GM23338 (cell line): ENCODE measurements at regions not wholly inside any gene's neighbourhood (a gene's known extent, or its start where the extent isn't known, plus 50 kb on each side); places are given as distances from the start of the nearest gene placed in this dataset.

ENCODE experiments used
- ATAC-seq: fragments of 200-7000 bp; cut with Tn5 transposase; 3 replicates; pipeline ENCODE4 v1.9.1; 2020
- DNase-seq: peaks from one replicate; pipeline ENCODE4 v3.0.0-alpha.2; 2015; ENCODE audit warnings: low spot score
- H2AFZ ChIP-seq: fragments of 200-600 bp; sonication (generic); 2 replicates; pipeline ENCODE4 v1.8.0; 2016; ENCODE audit warnings: antibody characterized with exemption, mild to moderate bottlenecking, moderate library complexity
- H3F3A ChIP-seq: fragments of 200-600 bp; sonication (generic); replicated peaks from 2 replicates; pipeline ENCODE4 v1.8.0; 2017; ENCODE audit warnings: antibody characterized with exemption, mixed run types, low read depth
- H3K27ac ChIP-seq: fragments of 200-600 bp; sonication (generic); 2 replicates; pipeline ENCODE4 v1.6.1; 2016; ENCODE audit warnings: low read depth
- H3K27me3 ChIP-seq: fragments of 200-600 bp; sonication (generic); 2 replicates; pipeline ENCODE4 v1.8.0; 2016; ENCODE audit warnings: mild to moderate bottlenecking, mixed run types, moderate library complexity; ENCODE audit not compliant: insufficient read depth
- H3K36me3 ChIP-seq: fragments of 200-600 bp; sonication (generic); 2 replicates; pipeline ENCODE4 v1.8.0; 2016; ENCODE audit warnings: mild to moderate bottlenecking; ENCODE audit not compliant: insufficient read depth
- H3K4me1 ChIP-seq: fragments of 200-600 bp; sonication (generic); 2 replicates; pipeline ENCODE4 v1.8.0; 2016; ENCODE audit warnings: mild to moderate bottlenecking, moderate library complexity; ENCODE audit not compliant: insufficient read depth
- H3K4me2 ChIP-seq: fragments of 200-600 bp; sonication (generic); 2 replicates; pipeline ENCODE4 v1.7.1; 2017; ENCODE audit warnings: mixed run types
- H3K4me3 ChIP-seq: fragments of 200-600 bp; sonication (generic); 2 replicates; pipeline ENCODE4 v1.6.1; 2016; ENCODE audit warnings: mixed run types
- H3K79me2 ChIP-seq: fragments of 200-600 bp; sonication (generic); replicated peaks from 2 replicates; pipeline ENCODE4 v1.8.0; 2017; ENCODE audit warnings: mild to moderate bottlenecking; ENCODE audit not compliant: insufficient read depth
- H3K9me2 ChIP-seq: fragments of 200-600 bp; sonication (generic); 2 replicates; pipeline ENCODE4 v1.8.0; 2017; ENCODE audit not compliant: insufficient read depth
- H4K20me1 ChIP-seq: fragments of 200-600 bp; sonication (generic); replicated peaks from 2 replicates; pipeline ENCODE4 v1.8.0; 2017; ENCODE audit warnings: mild to moderate bottlenecking; ENCODE audit not compliant: insufficient read depth
- H3K27ac Mint-ChIP-seq: 2 replicates; pipeline ENCODE4 v1.8.0; 2020; ENCODE audit warnings: inconsistent platforms, mild to moderate bottlenecking, moderate library complexity, mixed read lengths
- H3K27me3 Mint-ChIP-seq: 3 replicates; pipeline ENCODE4 v1.8.0; 2022; ENCODE audit warnings: low read depth, mild to moderate bottlenecking, moderate library complexity, mixed read lengths, inconsistent platforms; ENCODE audit not compliant: insufficient read depth, poor library complexity
- H3K36me3 Mint-ChIP-seq: 3 replicates; pipeline ENCODE4 v1.8.0; 2021; ENCODE audit warnings: low read depth, mild to moderate bottlenecking, inconsistent platforms, moderate library complexity, mixed read lengths
- H3K4me1 Mint-ChIP-seq: 3 replicates; pipeline ENCODE4 v1.8.0; 2020; ENCODE audit warnings: mild to moderate bottlenecking, inconsistent platforms, mixed read lengths
- H3K4me3 Mint-ChIP-seq: 3 replicates; pipeline ENCODE4 v1.8.0; 2021; ENCODE audit warnings: moderate library complexity, mild to moderate bottlenecking, inconsistent platforms, mixed read lengths
- H3K9me3 Mint-ChIP-seq: 3 replicates; pipeline ENCODE4 v1.8.0; 2020; ENCODE audit warnings: moderate library complexity, mild to moderate bottlenecking, inconsistent platforms, mixed read lengths
- CREB1 ChIP-seq: fragments of 250-450 bp; sonication (Bioruptor Pico); IDR thresholded peaks from 2 replicates; pipeline ENCODE4 v1.5.0; 2020; ENCODE audit warnings: low read depth, mild to moderate bottlenecking, moderate library complexity
- CTCF ChIP-seq, 2 experiments: fragments of 200-600 bp in 1 of 2; sonication (generic) in 1 of 2; conservative IDR thresholded peaks; 2 replicates each; pipeline versions ENCODE4 v1.5.1 to v1.6.1; 2016 to 2017; ENCODE audit warnings: antibody characterized with exemption in 2 of 2, low read depth in 2 of 2, mild to moderate bottlenecking in 2 of 2, moderate library complexity in 1 of 2
- ETS1 ChIP-seq: IDR thresholded peaks from 2 replicates; pipeline ENCODE4 v1.6.1; 2016; ENCODE audit warnings: antibody characterized with exemption
- EZH2 ChIP-seq: fragments of 200-600 bp; sonication (generic); IDR thresholded peaks from one replicate; pipeline ENCODE4 v1.8.0; 2017; ENCODE audit warnings: antibody characterized with exemption, mild to moderate bottlenecking, low read depth; ENCODE audit not compliant: unreplicated experiment
- EZH2phosphoT487 ChIP-seq: fragments of 200-600 bp; sonication (generic); IDR thresholded peaks from one replicate; pipeline ENCODE4 v1.8.1; 2018; ENCODE audit warnings: antibody characterized with exemption; ENCODE audit not compliant: unreplicated experiment
- JUNB ChIP-seq: IDR thresholded peaks from one replicate; pipeline ENCODE4 v1.6.1; 2016; ENCODE audit warnings: antibody characterized with exemption; ENCODE audit not compliant: unreplicated experiment
- NANOG ChIP-seq: IDR thresholded peaks from 2 replicates; pipeline ENCODE4 v1.6.1; 2016; ENCODE audit warnings: antibody characterized with exemption, borderline replicate concordance
- POLR2AphosphoS5 ChIP-seq: IDR thresholded peaks from 2 replicates; pipeline ENCODE4 v1.6.1; 2016; ENCODE audit warnings: antibody characterized with exemption, low read depth
- REST ChIP-seq: IDR thresholded peaks from one replicate; pipeline ENCODE4 v1.6.1; 2018; ENCODE audit warnings: antibody characterized with exemption; ENCODE audit not compliant: unreplicated experiment
- STAT1 ChIP-seq: IDR thresholded peaks from one replicate; pipeline ENCODE4 v1.6.1; 2016; ENCODE audit warnings: antibody characterized with exemption; ENCODE audit not compliant: unreplicated experiment
- ZNF114 ChIP-seq: fragments of 250-450 bp; sonication (Bioruptor Pico); IDR thresholded peaks from 2 replicates; pipeline ENCODE4 v1.5.0; 2020; ENCODE audit warnings: mild to moderate bottlenecking, moderate library complexity
- ZNF331 ChIP-seq: fragments of 250-450 bp; sonication (Bioruptor Pico); IDR thresholded peaks from 2 replicates; pipeline ENCODE4 v1.5.0; 2020; ENCODE audit warnings: low read depth, mild to moderate bottlenecking, moderate library complexity
- ZNF462 ChIP-seq: fragments of 250-450 bp; sonication (Bioruptor Pico); IDR thresholded peaks from 2 replicates; pipeline ENCODE4 v1.5.0; 2020; ENCODE audit warnings: mild to moderate bottlenecking, moderate library complexity

- ATAC-seq (no peak), DNase-seq (no peak)
- H3K79me2 ChIP-seq = no peaks in the 10 kb centered on the region
- H2AFZ ChIP-seq = no peak overlapping the region
- Mint-ChIP-seq H3K4me1 (peaks cover 14% of the 10 kb centered on the region; the same call in 2 of the 3 replicates), H3K27ac (no peak overlapping the region), H3K36me3 (no peaks in the 10 kb centered on the region), H3K4me3 (no peak overlapping the region), H3K27me3 (no peaks in the 10 kb centered on the region), H3K9me3 (no peaks in the 10 kb centered on the region)
- no peaks in the 10 kb centered on the region for H3F3A ChIP-seq
- H3K4me3 ChIP-seq = no peak overlapping the region
- H4K20me1 ChIP-seq = no peaks in the 10 kb centered on the region
- H3K36me3 ChIP-seq = no peaks in the 10 kb centered on the region
- no peak overlapping the region for H3K27ac ChIP-seq
- no peaks in the 10 kb centered on the region for H3K4me1 ChIP-seq
- no peaks in the 10 kb centered on the region for H3K27me3 ChIP-seq
- no peak overlapping the region for H3K4me2 ChIP-seq
- H3K9me2 ChIP-seq = no peaks in the 10 kb centered on the region
- TF ChIP-seq ZNF331 (no peak), STAT1 (no peak), ZNF114 (CRISPR knock-in tag) (no peak), EZH2 (no peak), NANOG (no peak), CTCF (conservative IDR thresholded peaks at IDR 0.05; ENCODE audit: low read depth in 2 of 2) (no peak), CREB1 (no peak), ETS1 (no peak), JUNB (no peak), ZNF462 (CRISPR knock-in tag) (no peak), REST (no peak), EZH2phosphoT487 (no peak), POLR2AphosphoS5 (no peak)
These were observed 308.7 kb downstream of the SAMD5 start for GRCh38 chr6:147817042-147817689.
